GM12878 (cell line): ENCODE measurements at regions not wholly inside any gene's neighbourhood (a gene's known extent, or its start where the extent isn't known, plus 50 kb on each side); places are given as distances from the start of the nearest gene placed in this dataset.

Experiments used
- CHD2 ChIP-seq: IDR thresholded peaks from 2 replicates; pipeline ENCODE4 v1.6.1; 2011; ENCODE audit warnings: low read depth, low read length, improper control_type of control experiment, borderline replicate concordance
- EGR1 ChIP-seq, 2 experiments: IDR thresholded peaks; 1 replicate in 1 of 2; 2 replicates in 1 of 2; pipeline ENCODE4 v1.6.1; 2011 to 2012; ENCODE audit warnings: low read depth in 2 of 2, low read length in 2 of 2, borderline replicate concordance in 1 of 2, mild to moderate bottlenecking in 1 of 2, moderate library complexity in 1 of 2
- POLR2A ChIP-seq: IDR thresholded peaks from 2 replicates; pipeline ENCODE4 v1.6.1; 2011; ENCODE audit warnings: low read depth, mild to moderate bottlenecking, low read length
- SP1 ChIP-seq: IDR thresholded peaks from one replicate; pipeline ENCODE4 v1.6.1; 2011; ENCODE audit warnings: low read depth, low read length
- YBX1 ChIP-seq: fragments of 450-650 bp; IDR thresholded peaks from 2 replicates; pipeline ENCODE4 v1.6.1; 2016; ENCODE audit warnings: antibody characterized with exemption
- TF ChIP-seq, protein P1 (sequence below), 3 experiments: IDR thresholded peaks in 2 of 3; conservative IDR thresholded peaks in 1 of 3; 2 replicates each; pipeline ENCODE4 v1.5.1; 2011; ENCODE audit warnings: low read depth in 3 of 3, low read length in 3 of 3, mild to moderate bottlenecking in 3 of 3, control low read depth in 2 of 3, moderate library complexity in 2 of 3, inconsistent platforms in 1 of 3, mixed read lengths in 1 of 3; ENCODE audit not compliant: control insufficient read depth in 2 of 3, insufficient read depth in 1 of 3; ENCODE audit errors: extremely low read depth in 1 of 3
- TF ChIP-seq, protein P2 (sequence below): fragments of 450-650 bp; IDR thresholded peaks from 2 replicates; pipeline ENCODE4 v1.6.1; 2014; ENCODE audit warnings: mild to moderate bottlenecking
- TF ChIP-seq, protein P3 (sequence below): IDR thresholded peaks from 2 replicates; pipeline ENCODE4 v1.6.1; 2012; ENCODE audit warnings: mild to moderate bottlenecking, low read depth, low read length
- TF ChIP-seq, protein P4 (sequence below): fragments of 450-650 bp; IDR thresholded peaks from 2 replicates; pipeline ENCODE4 v1.6.1; 2017; ENCODE audit warnings: mild to moderate bottlenecking, moderate library complexity

DNA sequence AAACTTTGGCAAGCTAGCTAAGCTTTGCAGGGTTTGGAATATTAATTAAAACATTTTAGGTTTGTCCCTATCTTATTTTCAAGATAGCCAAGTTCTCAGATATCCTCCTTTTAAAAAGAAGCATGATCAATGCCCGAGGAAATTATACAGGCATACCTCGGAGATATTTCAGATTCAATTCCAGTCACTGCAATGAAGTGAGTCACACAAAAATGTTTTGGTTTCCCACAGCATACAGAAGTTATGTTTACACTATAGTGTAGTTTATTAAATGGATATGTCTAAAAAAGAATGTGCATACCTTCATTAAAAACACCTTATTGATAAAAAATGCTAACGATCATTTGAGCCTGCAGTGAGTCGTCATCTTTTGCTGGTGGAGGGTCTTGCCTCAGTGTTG, 382.9 kb upstream of the NPVF start:
- no peak for TF ChIP-seq YBX1
- no peak for TF ChIP-seq EGR1 (IDR thresholded peaks at IDR 0.05; ENCODE audit: borderline replicate concordance in 1 of 2, low read depth in 2 of 2, low read length in 2 of 2)
- TF ChIP-seq, protein P1, sequence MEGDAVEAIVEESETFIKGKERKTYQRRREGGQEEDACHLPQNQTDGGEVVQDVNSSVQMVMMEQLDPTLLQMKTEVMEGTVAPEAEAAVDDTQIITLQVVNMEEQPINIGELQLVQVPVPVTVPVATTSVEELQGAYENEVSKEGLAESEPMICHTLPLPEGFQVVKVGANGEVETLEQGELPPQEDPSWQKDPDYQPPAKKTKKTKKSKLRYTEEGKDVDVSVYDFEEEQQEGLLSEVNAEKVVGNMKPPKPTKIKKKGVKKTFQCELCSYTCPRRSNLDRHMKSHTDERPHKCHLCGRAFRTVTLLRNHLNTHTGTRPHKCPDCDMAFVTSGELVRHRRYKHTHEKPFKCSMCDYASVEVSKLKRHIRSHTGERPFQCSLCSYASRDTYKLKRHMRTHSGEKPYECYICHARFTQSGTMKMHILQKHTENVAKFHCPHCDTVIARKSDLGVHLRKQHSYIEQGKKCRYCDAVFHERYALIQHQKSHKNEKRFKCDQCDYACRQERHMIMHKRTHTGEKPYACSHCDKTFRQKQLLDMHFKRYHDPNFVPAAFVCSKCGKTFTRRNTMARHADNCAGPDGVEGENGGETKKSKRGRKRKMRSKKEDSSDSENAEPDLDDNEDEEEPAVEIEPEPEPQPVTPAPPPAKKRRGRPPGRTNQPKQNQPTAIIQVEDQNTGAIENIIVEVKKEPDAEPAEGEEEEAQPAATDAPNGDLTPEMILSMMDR (IDR thresholded peaks at IDR 0.05 in 2 of 3, conservative IDR thresholded peaks at IDR 0.05 in 1 of 3; ENCODE audit: control insufficient read depth in 2 of 3, extremely low read depth in 1 of 3, insufficient read depth in 1 of 3, low read depth in 3 of 3, low read length in 3 of 3) = no peak
- no peak for TF ChIP-seq SP1
- TF ChIP-seq, protein P2, sequence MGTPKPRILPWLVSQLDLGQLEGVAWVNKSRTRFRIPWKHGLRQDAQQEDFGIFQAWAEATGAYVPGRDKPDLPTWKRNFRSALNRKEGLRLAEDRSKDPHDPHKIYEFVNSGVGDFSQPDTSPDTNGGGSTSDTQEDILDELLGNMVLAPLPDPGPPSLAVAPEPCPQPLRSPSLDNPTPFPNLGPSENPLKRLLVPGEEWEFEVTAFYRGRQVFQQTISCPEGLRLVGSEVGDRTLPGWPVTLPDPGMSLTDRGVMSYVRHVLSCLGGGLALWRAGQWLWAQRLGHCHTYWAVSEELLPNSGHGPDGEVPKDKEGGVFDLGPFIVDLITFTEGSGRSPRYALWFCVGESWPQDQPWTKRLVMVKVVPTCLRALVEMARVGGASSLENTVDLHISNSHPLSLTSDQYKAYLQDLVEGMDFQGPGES = no peak
- TF ChIP-seq POLR2A = no peak
- TF ChIP-seq, protein P3, sequence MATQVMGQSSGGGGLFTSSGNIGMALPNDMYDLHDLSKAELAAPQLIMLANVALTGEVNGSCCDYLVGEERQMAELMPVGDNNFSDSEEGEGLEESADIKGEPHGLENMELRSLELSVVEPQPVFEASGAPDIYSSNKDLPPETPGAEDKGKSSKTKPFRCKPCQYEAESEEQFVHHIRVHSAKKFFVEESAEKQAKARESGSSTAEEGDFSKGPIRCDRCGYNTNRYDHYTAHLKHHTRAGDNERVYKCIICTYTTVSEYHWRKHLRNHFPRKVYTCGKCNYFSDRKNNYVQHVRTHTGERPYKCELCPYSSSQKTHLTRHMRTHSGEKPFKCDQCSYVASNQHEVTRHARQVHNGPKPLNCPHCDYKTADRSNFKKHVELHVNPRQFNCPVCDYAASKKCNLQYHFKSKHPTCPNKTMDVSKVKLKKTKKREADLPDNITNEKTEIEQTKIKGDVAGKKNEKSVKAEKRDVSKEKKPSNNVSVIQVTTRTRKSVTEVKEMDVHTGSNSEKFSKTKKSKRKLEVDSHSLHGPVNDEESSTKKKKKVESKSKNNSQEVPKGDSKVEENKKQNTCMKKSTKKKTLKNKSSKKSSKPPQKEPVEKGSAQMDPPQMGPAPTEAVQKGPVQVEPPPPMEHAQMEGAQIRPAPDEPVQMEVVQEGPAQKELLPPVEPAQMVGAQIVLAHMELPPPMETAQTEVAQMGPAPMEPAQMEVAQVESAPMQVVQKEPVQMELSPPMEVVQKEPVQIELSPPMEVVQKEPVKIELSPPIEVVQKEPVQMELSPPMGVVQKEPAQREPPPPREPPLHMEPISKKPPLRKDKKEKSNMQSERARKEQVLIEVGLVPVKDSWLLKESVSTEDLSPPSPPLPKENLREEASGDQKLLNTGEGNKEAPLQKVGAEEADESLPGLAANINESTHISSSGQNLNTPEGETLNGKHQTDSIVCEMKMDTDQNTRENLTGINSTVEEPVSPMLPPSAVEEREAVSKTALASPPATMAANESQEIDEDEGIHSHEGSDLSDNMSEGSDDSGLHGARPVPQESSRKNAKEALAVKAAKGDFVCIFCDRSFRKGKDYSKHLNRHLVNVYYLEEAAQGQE = no peak
- no peak for TF ChIP-seq CHD2
- TF ChIP-seq, protein P4, sequence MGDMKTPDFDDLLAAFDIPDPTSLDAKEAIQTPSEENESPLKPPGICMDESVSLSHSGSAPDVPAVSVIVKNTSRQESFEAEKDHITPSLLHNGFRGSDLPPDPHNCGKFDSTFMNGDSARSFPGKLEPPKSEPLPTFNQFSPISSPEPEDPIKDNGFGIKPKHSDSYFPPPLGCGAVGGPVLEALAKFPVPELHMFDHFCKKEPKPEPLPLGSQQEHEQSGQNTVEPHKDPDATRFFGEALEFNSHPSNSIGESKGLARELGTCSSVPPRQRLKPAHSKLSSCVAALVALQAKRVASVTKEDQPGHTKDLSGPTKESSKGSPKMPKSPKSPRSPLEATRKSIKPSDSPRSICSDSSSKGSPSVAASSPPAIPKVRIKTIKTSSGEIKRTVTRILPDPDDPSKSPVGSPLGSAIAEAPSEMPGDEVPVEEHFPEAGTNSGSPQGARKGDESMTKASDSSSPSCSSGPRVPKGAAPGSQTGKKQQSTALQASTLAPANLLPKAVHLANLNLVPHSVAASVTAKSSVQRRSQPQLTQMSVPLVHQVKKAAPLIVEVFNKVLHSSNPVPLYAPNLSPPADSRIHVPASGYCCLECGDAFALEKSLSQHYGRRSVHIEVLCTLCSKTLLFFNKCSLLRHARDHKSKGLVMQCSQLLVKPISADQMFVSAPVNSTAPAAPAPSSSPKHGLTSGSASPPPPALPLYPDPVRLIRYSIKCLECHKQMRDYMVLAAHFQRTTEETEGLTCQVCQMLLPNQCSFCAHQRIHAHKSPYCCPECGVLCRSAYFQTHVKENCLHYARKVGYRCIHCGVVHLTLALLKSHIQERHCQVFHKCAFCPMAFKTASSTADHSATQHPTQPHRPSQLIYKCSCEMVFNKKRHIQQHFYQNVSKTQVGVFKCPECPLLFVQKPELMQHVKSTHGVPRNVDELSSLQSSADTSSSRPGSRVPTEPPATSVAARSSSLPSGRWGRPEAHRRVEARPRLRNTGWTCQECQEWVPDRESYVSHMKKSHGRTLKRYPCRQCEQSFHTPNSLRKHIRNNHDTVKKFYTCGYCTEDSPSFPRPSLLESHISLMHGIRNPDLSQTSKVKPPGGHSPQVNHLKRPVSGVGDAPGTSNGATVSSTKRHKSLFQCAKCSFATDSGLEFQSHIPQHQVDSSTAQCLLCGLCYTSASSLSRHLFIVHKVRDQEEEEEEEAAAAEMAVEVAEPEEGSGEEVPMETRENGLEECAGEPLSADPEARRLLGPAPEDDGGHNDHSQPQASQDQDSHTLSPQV = no peak
